Middle frontal gyrus (tissue), 1 donor: ENCODE measurements at regions not wholly inside any gene's neighbourhood (a gene's known extent, or its start where the extent isn't known, plus 50 kb on each side); places are given as distances from the start of the nearest gene placed in this dataset.

Experiments used
- DNase-seq: peaks from one replicate; pipeline ENCODE4 v3.0.0-alpha.2; 2015; ENCODE audit warnings: low spot score; ENCODE audit errors: extremely low spot score

- DNase-seq = no peak
Observed at GRCh38 chr2:9156483-9156882, 50.1 kb upstream of the ASAP2 start.

- no peak for DNase-seq
Observed at GRCh38 chr2:9154061-9154460, 52.6 kb upstream of the ASAP2 start.

- DNase-seq = no peak
Observed at GRCh38 chr2:9153643-9153980, 53.0 kb upstream of the ASAP2 start.

DNA sequence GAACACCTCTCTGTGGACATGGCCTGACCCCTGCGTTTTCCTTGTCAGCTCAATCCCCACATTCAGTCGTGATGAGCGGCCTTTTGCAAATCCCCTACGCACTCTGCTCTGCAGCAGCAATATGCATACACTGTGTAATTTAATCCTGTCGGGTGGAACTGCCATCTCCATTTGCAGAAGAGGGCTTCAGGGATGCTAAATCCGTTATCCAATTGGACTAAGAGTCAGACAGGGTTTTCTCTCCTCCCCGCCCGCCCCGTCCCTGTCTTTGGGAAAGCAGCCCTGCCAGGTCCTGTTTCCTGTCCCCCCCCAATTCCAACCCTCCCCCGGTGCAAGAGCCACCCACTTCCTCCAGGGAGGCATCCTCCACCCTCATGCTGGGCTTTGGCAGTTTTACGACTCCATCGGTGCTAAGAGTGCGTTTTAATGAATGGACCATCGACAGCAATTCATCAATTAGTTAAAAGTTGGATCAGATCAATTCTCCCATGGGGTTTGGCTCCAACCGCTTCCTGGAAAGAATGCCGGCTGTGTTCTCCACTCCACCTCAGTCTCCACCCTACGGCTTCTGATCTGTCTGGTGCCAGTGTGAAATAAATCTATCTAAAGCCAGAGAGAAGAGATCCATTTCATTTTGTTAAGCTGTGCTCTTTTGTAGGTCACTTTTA, 53.5 kb upstream of the ASAP2 start:
- DNase-seq = no peak

DNA sequence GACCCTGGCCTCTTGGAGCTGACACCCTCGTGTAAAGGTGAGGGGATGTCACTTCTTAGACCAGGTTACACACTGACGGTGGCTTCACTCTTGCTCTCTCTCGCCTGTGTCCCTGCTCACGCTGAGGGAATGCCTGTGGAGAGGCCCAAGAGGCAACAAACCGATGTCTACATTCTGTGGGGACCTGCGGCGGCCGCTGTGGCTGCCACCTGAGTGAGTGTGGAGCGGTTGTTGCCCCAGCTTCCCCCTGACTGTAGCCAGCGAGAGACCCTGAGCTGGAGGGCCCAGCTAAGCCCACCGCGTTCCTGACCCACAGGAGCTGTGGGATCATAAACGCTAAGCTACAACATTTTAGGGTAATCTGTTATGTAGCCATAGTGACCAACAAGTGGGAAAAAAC, 55.7 kb upstream of the ASAP2 start:
- no peak for DNase-seq

- DNase-seq = no peak
Observed at GRCh38 chr2:9150568-9150900, 56.1 kb upstream of the ASAP2 start.

- no peak for DNase-seq
Observed at GRCh38 chr2:9149726-9150567, 56.7 kb upstream of the ASAP2 start.

DNA sequence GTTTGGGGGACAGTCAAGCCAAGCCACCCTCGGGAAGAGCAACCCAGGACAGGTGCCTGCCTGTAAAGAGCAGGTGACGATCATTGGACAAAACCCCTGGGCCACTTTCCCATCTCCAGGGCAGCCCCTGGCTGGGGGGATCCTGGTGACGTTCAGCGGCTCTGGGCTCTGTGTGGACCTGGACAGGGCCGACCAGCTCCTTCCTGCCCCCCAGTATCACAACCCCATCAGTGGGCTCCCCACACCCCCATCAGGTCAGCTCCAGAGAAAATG, 57.3 kb upstream of the ASAP2 start:
- DNase-seq = no peak

DNA sequence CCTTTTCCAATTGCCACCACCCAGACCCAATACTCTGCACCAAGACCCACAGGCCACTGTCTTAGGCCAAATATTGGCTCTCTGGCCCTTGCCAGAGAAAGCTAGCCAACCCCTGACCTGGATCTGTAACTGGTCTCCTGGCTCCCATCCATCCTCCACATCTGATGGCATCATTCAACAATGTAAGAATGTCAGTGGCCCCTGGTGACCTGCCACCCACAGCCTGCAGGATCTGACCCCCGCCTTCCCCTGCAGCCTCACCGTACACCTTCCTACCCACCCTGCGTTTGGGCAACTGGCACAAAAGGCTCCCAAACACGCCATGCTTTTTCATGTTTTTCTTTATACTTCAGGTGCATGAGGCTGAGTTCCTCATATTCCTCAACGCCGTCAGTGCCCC, 60.0 kb upstream of the ASAP2 start:
- DNase-seq = no peak

DNA sequence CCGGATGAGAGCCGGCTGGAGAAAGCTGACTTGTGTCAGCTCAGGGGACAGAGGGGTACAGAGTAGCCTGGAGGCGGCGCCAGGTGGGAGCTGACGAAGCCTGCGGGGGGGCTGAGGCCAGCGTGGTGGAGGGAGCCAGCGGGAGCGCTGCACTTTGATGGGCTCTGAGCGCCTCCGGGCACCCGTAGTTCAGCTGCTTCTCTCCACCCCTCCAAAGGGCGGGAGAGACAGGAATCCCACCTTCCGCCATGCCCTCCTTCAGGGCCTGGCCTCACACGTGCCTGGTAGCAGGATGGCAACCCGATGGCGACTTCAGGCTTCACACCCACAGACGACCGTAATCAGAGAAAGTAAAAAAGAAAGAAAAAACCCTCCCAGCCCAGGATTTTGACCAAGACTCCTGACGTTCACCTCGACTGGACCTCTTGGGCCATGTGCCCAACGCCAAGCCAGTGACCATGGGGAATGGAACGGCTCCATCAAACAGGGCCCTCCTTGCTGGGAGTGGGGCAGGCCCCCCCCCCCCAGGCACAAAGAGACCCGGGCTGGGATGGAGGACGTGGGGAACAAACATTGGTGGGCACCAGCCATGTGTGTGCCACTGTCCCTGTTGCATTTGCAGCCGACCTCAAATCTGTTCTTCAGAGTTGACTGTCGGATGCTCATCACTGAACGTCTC, 60.7 kb upstream of the ASAP2 start:
- DNase-seq = no peak

GRCh38 chr2:9145109-9145751, 61.4 kb upstream of the ASAP2 start:
- DNase-seq = no peak

GRCh38 chr2:9144617-9145016, 62.0 kb upstream of the ASAP2 start:
- DNase-seq = no peak

GRCh38 chr2:9144046-9144445, 62.6 kb upstream of the ASAP2 start:
- DNase-seq = no peak

- no peak for DNase-seq
Observed at GRCh38 chr2:9143264-9143815, 63.3 kb upstream of the ASAP2 start.

- peak; percentile 53 for DNase-seq
Observed at GRCh38 chr2:9142551-9143263, 63.9 kb upstream of the ASAP2 start.

GRCh38 chr2:9141706-9142460, 64.7 kb upstream of the ASAP2 start:
- no peak for DNase-seq

DNA sequence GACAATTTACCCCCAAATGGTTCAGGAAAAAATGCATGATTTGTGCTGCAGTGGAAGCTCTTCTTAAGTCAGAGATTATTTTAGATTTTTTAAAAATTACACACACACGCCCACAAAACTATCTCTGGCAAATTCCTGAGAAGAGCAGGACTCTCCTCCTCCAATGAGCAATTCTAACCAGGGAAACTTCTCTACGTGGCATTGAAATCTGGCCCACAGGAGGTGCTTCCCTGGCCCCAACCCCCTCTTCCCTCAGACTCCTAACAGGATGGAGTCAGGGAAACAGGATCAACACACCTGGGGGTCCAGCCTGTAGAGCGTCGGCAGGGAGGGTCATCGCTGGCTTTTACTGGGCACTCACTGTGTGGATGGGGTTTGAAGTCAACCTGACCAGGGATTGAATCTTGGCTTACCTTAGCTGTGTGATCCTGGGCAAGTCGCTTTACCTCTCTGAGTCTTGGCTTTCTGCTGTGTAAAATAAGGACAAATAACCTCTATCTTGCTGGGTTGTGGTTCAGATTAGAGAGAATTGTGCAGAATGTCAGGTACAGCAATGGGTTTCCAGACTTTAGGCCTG, 65.4 kb upstream of the ASAP2 start:
- no peak for DNase-seq

DNA sequence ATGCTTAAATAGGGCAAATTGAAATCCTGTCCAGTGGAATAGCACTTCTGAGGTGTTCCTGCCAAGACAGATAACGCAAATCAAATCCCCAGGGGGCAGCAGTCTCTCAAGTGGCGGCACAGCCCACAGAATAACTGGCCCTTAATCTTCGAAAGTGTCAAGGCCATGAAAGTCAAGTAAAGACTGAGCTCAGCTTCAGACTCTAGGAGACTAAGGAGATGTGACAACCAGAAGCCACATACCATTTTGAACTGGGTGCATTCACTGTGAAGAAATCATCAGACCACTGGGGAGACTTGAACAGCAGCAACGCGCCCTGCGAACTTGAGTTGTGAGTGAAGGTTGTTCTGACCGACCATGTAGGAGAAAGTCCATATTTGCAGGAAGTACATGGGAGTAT, 66.0 kb upstream of the ASAP2 start:
- DNase-seq = no peak

DNA sequence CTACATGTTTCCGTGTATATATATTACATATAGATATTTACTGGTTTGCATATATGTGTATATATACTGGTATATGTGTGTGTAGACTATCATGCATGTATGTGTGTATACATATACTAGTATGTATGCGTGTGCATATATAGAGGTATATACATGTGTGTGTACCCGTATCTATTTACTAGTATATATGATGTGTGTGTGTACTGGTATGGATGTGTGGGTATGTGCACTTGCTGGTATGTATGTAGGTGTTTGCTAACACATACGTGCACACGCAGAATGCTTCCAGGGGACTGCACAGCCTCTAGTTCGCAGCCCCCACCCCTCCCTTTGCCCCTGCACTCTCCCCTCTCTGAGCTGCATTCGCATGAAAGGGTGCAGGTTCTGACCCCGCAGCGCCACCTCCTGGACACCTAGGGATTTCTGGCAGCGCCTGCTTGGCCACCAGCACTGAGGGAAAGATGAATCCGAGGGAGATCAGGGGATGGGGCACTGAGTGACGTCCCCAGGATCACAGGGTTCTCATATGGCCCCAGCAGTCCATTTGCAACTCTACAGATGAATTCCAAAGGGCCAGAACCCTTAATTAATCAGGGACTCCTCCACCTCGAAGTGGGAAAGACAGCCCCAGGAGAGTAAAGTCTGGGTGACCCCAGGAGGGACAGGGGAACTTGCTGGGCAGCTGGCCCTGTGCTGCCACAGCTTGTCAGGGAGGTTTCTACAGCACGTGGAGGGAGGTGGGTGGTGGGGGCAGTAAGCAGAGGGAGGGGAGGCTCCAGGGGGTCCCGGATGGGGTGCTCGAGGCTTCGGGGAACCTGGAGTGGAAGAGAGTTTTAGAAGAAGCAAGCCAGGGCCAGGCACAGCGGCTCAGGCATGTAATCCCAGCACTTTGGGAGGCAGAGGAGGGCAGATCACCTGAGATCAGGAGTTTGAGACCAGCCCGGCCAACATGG, 66.8 kb upstream of the ASAP2 start:
- DNase-seq = peak; percentile 16
